Endothelial cell of umbilical vein (primary cell): ENCODE measurements at regions not wholly inside any gene's neighbourhood (a gene's known extent, or its start where the extent isn't known, plus 50 kb on each side); places are given as distances from the start of the nearest gene placed in this dataset.

Experiments
- BruUV-seq: library from RNA; stranded (reverse); fragments of 400-500 nt; replicated peaks from 2 replicates; lab custom pipeline; 2021; lab: Mats Ljungman, UMichigan
- CTCF ChIA-PET: fragments of 300-600, 350-600 bp; sonication (Branson Sonifier 250); formaldehyde crosslinking; loops from one replicate; lab custom pipeline; 2021; ENCODE audit warnings: antibody characterized with exemption, inconsistent platforms; lab: Charles Lee
- POLR2A ChIA-PET: fragments of 300-600, 350-600 bp; sonication (Branson Sonifier 250); formaldehyde crosslinking; loops from one replicate; lab custom pipeline; 2021; ENCODE audit warnings: antibody characterized with exemption, inconsistent platforms; lab: Charles Lee
- DNase-seq: peaks from one replicate; pipeline ENCODE4 v3.0.0-alpha.2; 2011; ENCODE audit warnings: low read depth, low spot score
- FAIRE-seq: peaks from 2 replicates; lab custom pipeline; 2011; peaks lifted over from hg19 to GRCh38; lab: Jason Lieb, UNC
- H2AFZ ChIP-seq: 2 replicates; pipeline ENCODE4 v1.6.0; 2012; ENCODE audit warnings: low read depth, low read length, control low read depth, inconsistent platforms
- H3K27ac ChIP-seq: 2 replicates; pipeline ENCODE4 v1.5.1; 2011; ENCODE audit warnings: low read depth, mild to moderate bottlenecking, control low read depth, low read length, moderate library complexity; ENCODE audit not compliant: insufficient read depth
- H3K27me3 ChIP-seq, 2 experiments: 2 replicates each; pipeline versions ENCODE4 v1.6.0 to v1.6.1; 2011; ENCODE audit warnings: low read length in 2 of 2, mixed read lengths in 1 of 2; ENCODE audit not compliant: control insufficient read depth in 2 of 2, insufficient read depth in 2 of 2
- H3K36me3 ChIP-seq, 2 experiments: 2 replicates in 1 of 2; 3 replicates in 1 of 2; pipeline ENCODE4 v1.5.1; 2011; ENCODE audit warnings: low read length in 2 of 2, mild to moderate bottlenecking in 1 of 2, moderate library complexity in 1 of 2; ENCODE audit not compliant: control insufficient read depth in 2 of 2, insufficient read depth in 2 of 2; ENCODE audit errors: extremely low read depth in 1 of 2
- H3K4me1 ChIP-seq: 3 replicates; pipeline ENCODE4 v1.5.1; 2011; ENCODE audit warnings: mild to moderate bottlenecking, low read length; ENCODE audit not compliant: control insufficient read depth, insufficient read depth; ENCODE audit errors: extremely low read depth
- H3K4me2 ChIP-seq: 2 replicates; pipeline ENCODE4 v1.6.1; 2011; ENCODE audit warnings: low read length, control low read depth, mixed read lengths; ENCODE audit not compliant: insufficient read depth
- H3K4me3 ChIP-seq, 3 experiments: fragments of 200-600 bp in 1 of 3; sonication (generic), shearing (Covaris generic) in 1 of 3; replicated peaks in 1 of 3; 2 replicates each; pipeline ENCODE4 v1.5.1; 2011 to 2016; ENCODE audit warnings: control low read depth in 3 of 3, low read length in 3 of 3, mild to moderate bottlenecking in 2 of 3, inconsistent platforms in 1 of 3, low read depth in 1 of 3, moderate library complexity in 1 of 3; ENCODE audit not compliant: insufficient read depth in 1 of 3
- H3K79me2 ChIP-seq: 2 replicates; pipeline ENCODE4 v1.6.0; 2012; ENCODE audit warnings: low read length, inconsistent platforms; ENCODE audit not compliant: control insufficient read depth, insufficient read depth
- H3K9ac ChIP-seq: replicated peaks from 2 replicates; pipeline ENCODE3; 2011; ENCODE audit warnings: low read length, control low read depth; ENCODE audit not compliant: insufficient read depth; ENCODE audit errors: extremely low read depth
- H3K9me1 ChIP-seq: replicated peaks from 3 replicates; pipeline ENCODE4 v1.6.0; 2011; ENCODE audit warnings: mild to moderate bottlenecking, low read length; ENCODE audit not compliant: control insufficient read depth, insufficient read depth; ENCODE audit errors: extremely low read depth
- H3K9me3 ChIP-seq: replicated peaks from 2 replicates; pipeline ENCODE4 v1.5.1; 2012; ENCODE audit warnings: low read length, inconsistent platforms; ENCODE audit not compliant: control insufficient read depth, insufficient read depth
- H4K20me1 ChIP-seq: replicated peaks from 2 replicates; pipeline ENCODE3; 2011; ENCODE audit warnings: mild to moderate bottlenecking, low read length; ENCODE audit not compliant: control insufficient read depth, insufficient read depth; ENCODE audit errors: extremely low read depth
- EZH2 ChIP-seq: IDR thresholded peaks from 2 replicates; pipeline ENCODE4 v1.6.1; 2012; ENCODE audit warnings: borderline replicate concordance, low read depth, mild to moderate bottlenecking, moderate library complexity, low read length, inconsistent platforms; ENCODE audit not compliant: severe bottlenecking
- FOS ChIP-seq: IDR thresholded peaks from 2 replicates; pipeline ENCODE4 v1.6.1; 2011; ENCODE audit warnings: mild to moderate bottlenecking, low read length, moderate library complexity, borderline replicate concordance; ENCODE audit not compliant: insufficient read depth
- GATA2 ChIP-seq: IDR thresholded peaks from 2 replicates; pipeline ENCODE4 v1.7.0; 2011; ENCODE audit warnings: low read depth, mild to moderate bottlenecking, moderate library complexity, mixed read lengths, low read length; ENCODE audit not compliant: insufficient read length, insufficient read depth
- JUN ChIP-seq: IDR thresholded peaks from 2 replicates; pipeline ENCODE4 v1.6.1; 2011; ENCODE audit warnings: borderline replicate concordance, low read depth; ENCODE audit not compliant: insufficient read length, insufficient read depth
- MAX ChIP-seq: IDR thresholded peaks from 2 replicates; pipeline ENCODE4 v1.6.1; 2011; ENCODE audit not compliant: insufficient read depth, insufficient read length
- MYC ChIP-seq: IDR thresholded peaks from one replicate; pipeline ENCODE4 v1.6.1; 2011; ENCODE audit warnings: mild to moderate bottlenecking, low read depth, low read length
- POLR2A ChIP-seq: IDR thresholded peaks from 2 replicates; pipeline ENCODE4 v1.6.1; 2012; ENCODE audit warnings: low read depth, mild to moderate bottlenecking, control low read depth, low read length
- POLR2AphosphoS5 ChIP-seq: IDR thresholded peaks from 2 replicates; pipeline ENCODE4 v1.6.1; 2012; ENCODE audit warnings: low read depth, mild to moderate bottlenecking, control low read depth, low read length, moderate library complexity; ENCODE audit not compliant: insufficient read depth
- dilution Hi-C: fragments of 300-500 bp; cut with MboI; formaldehyde crosslinking; loops from one replicate; pipeline ENCODE4 v1.15.0; 2019; ENCODE audit warnings: low sequenced_read_pairs; ENCODE audit not compliant: extremely low pct_ligation_motif_present
- intact Hi-C: fragments of 100-400 bp; cut with micrococcal nuclease; formaldehyde crosslinking; loops from one replicate; pipeline ENCODE4 v1.10.0; 2022
- TF ChIP-seq, protein P1 (sequence below), 2 donors: IDR thresholded peaks; 1 replicate in 1 of 2; 2 replicates in 1 of 2; pipeline ENCODE4 v1.5.1; 2011; ENCODE audit warnings: low read length in 2 of 2, mild to moderate bottlenecking in 2 of 2, moderate library complexity in 2 of 2, control low read depth in 1 of 2, inconsistent platforms in 1 of 2, low read depth in 1 of 2; ENCODE audit not compliant: insufficient read depth in 1 of 2; ENCODE audit errors: extremely low read depth in 1 of 2

DNA sequence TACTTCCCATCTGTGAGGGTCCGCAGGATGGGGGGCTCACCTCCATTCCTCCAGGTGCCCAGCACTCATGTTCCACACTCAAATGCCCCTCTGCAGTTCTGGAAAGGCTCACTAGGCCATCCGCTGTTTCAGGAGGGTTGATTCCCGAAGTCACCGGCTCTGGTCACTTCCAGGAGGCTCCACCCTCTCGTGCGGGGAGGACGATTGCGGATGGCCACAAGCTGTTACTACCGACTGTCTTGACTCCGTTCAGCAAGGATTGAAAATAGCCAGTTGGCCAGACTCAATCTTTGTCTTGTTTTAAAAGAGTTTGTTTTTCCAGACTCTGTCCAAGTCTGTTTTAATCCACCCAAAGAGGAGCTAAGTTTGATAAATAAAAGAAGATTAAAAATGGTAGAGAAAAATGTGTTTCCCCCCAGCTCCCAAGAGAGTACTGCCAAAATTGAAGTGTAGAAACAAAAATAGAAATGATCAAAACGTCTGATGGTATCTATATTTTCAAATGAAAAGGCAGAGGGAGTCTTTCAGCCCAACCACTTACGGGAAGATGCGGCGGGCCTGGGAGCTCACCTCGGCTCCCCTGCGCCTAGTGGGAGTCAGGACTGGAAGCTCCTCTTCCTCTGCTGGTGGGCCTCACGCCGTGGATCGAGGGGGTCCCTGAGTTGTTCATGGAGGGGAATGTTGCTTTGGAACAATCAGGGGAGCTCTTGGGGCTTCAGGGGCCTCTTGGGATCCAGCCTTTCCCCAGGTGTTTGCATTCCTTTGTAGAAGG lies 1280.8 kb downstream of the BRD1 start:
- Histone ChIP-seq H3K4me2 (no peak overlapping the region), H3K36me3 (no peaks in the 10 kb centered on the region), H3K4me3 (no peak overlapping the region), H3K27ac (no peak overlapping the region), H3K9ac (no peak overlapping the region), H3K9me3 (peaks cover 10% of the 10 kb centered on the region), H4K20me1 (no peaks in the 10 kb centered on the region), H3K79me2 (no peaks in the 10 kb centered on the region), H3K9me1 (no peaks in the 10 kb centered on the region), H2AFZ (no peak overlapping the region), H3K4me1 (no peaks in the 10 kb centered on the region), H3K27me3 (no peaks in the 10 kb centered on the region)
- TF ChIP-seq POLR2AphosphoS5 (no peak), EZH2 (no peak), POLR2A (no peak), MAX (no peak), MYC (no peak), GATA2 (no peak), JUN (no peak), FOS (no peak)
- TF ChIP-seq, protein P1, sequence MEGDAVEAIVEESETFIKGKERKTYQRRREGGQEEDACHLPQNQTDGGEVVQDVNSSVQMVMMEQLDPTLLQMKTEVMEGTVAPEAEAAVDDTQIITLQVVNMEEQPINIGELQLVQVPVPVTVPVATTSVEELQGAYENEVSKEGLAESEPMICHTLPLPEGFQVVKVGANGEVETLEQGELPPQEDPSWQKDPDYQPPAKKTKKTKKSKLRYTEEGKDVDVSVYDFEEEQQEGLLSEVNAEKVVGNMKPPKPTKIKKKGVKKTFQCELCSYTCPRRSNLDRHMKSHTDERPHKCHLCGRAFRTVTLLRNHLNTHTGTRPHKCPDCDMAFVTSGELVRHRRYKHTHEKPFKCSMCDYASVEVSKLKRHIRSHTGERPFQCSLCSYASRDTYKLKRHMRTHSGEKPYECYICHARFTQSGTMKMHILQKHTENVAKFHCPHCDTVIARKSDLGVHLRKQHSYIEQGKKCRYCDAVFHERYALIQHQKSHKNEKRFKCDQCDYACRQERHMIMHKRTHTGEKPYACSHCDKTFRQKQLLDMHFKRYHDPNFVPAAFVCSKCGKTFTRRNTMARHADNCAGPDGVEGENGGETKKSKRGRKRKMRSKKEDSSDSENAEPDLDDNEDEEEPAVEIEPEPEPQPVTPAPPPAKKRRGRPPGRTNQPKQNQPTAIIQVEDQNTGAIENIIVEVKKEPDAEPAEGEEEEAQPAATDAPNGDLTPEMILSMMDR (IDR thresholded peaks at IDR 0.05; ENCODE audit: extremely low read depth in 1 of 2, insufficient read depth in 1 of 2, low read depth in 1 of 2, low read length in 2 of 2) = no peak
- no peak for FAIRE-seq
- intact Hi-C loops = no loop called here
- dilution Hi-C loops = no loop called here
- no peak for DNase-seq
- no TSS peak for BruUV-seq
- POLR2A ChIA-PET = no interaction called here
- CTCF ChIA-PET = no interaction called here
